Heart right ventricle (tissue), 16 donors: ENCODE measurements at regions not wholly inside any gene's neighbourhood (a gene's known extent, or its start where the extent isn't known, plus 50 kb on each side); places are given as distances from the start of the nearest gene placed in this dataset.
"Not testable (repeated sequence)": the region's sequence is repeated elsewhere in the genome, so short reads cannot be mapped to it uniquely, and the experiment has no call there.

Experiments
- ATAC-seq, 8 donors: fragments of 200-7000 bp; cut with Tn5 transposase; one replicate each; pipeline ENCODE4 v1.9.1; 2020; ENCODE audit warnings: mild to moderate bottlenecking in 8 of 8, moderate library complexity in 8 of 8, moderate number of reproducible peaks in 1 of 8
- DNase-seq, 2 donors: peaks; one replicate each; pipeline ENCODE4 v3.0.0-alpha.2; 2020
- H3K27ac ChIP-seq, 10 donors: fragments of 200-600 bp; sonication (generic) in 2 of 10; one replicate each; pipeline versions ENCODE4 v1.5.0 to v1.8.0; 2020 to 2022; ENCODE audit warnings: mild to moderate bottlenecking in 3 of 10
- H3K27me3 ChIP-seq, 7 donors: fragments of 200-600 bp; one replicate each; pipeline ENCODE4 v1.8.0; 2021 to 2022; ENCODE audit warnings: mild to moderate bottlenecking in 2 of 7
- H3K36me3 ChIP-seq, 9 donors: fragments of 200-600 bp; sonication (generic) in 1 of 9; one replicate each; pipeline versions ENCODE4 v1.5.0 to v1.8.0; 2020 to 2022; ENCODE audit warnings: mild to moderate bottlenecking in 2 of 9
- H3K4me1 ChIP-seq, 9 donors: fragments of 200-600 bp; sonication (generic) in 1 of 9; one replicate each; pipeline versions ENCODE4 v1.5.0 to v1.8.0; 2020 to 2022; ENCODE audit warnings: mild to moderate bottlenecking in 4 of 9
- H3K4me3 ChIP-seq, 10 donors: fragments of 200-600 bp; sonication (generic) in 2 of 10; one replicate each; pipeline versions ENCODE4 v1.5.0 to v1.8.0; 2020 to 2022; ENCODE audit warnings: mild to moderate bottlenecking in 7 of 10, moderate library complexity in 2 of 10
- H3K9me3 ChIP-seq, 11 donors: fragments of 200-600 bp in 10 of 11; sonication (generic) in 2 of 11; one replicate each; pipeline versions ENCODE4 v1.5.0 to v1.8.0; 2013 to 2022; ENCODE audit warnings: mild to moderate bottlenecking in 2 of 11, control low read depth in 1 of 11, moderate library complexity in 1 of 11
- CTCF ChIP-seq, 9 donors: fragments of 200-600 bp; sonication (generic) in 2 of 9; IDR thresholded peaks; one replicate each; pipeline versions ENCODE4 v1.5.0 to v1.8.0; 2021 to 2022; ENCODE audit warnings: antibody characterized with exemption in 9 of 9, mild to moderate bottlenecking in 5 of 9, moderate library complexity in 1 of 9
- WGBS, 2 donors: extraction: QIAGEN DNeasy Blood & Tissue Kit; methylation state at CpG; one replicate each; pipeline ENCODE4 v1.1.7; 2013; ENCODE audit warnings: inconsistent platforms in 1 of 2; 5-methylcytosine and 5-hydroxymethylcytosine counted together
- intact Hi-C, 10 donors: fragments of 100-400 bp; cut with DNase I; formaldehyde crosslinking; loops; one replicate each; pipeline versions ENCODE4 v1.11.1 to v1.14.2; 2022
- donor health status: Arrhythmogenic right ventricular cardiomyopathy.
- donor health status: ischemic (EF 13 %, LVEDD 7.1; RV severe dilation, severe dysfunction).
- donor health status: healthy with polysubstance abuse.
- donor health status: DM: no; HTN: yes; CAD: no.
- donor health status: DM: no; HTN: no; CAD: no.
- donor health status: ischemic (EF 25% LVEDD 6.9; RV normal size, moderate dysfunction).
- donor health status: ischemic (EF 25% LVEDD 5.7; RV mildly dilated, moderate dysfunction).
- donor health status: healthy.
- donor health status: DM: yes; HTN: yes; CAD: no.
- donor health status: Ischemic cardiomyopathy.
- donor health status: ischemic (EF 35%, LVEDD 5.7; RV mildly dilated, moderate dysfunction).
- donor health status: nonischemic (EF 11% LVEDD 7.7; RV severe dilation, severe dysfunction).
- donor health status: DM: yes; HTN: yes; CAD: no.
- donor health status: PGD.
- donor health status: ischemic (EF 29% LVEDD 5.4; RV normal size, mild dysfunction).
- donor health status: nonischemic (EF 23%, LVEDD 6.1; RV moderate dilation, normal function).

- H3K9me3 ChIP-seq, result peaks cover 0 to 4% (median 0%) of the 10 kb centered on the region in 11 donors
- H3K4me1 ChIP-seq, result no peaks in the 10 kb centered on the region
- no peak overlapping the region for H3K27ac ChIP-seq
- WGBS, 2 donors, result 58 to 60% methylated on average over 2 of the region's 2 CpGs
- intact Hi-C loops, result no loop called here
- ATAC-seq, result no peak
- no peaks in the 10 kb centered on the region for H3K36me3 ChIP-seq
- DNase-seq, result no peak
- H3K4me3 ChIP-seq, result no peak overlapping the region
- peaks cover 0 to 3% (median 0%) of the 10 kb centered on the region in 7 donors for H3K27me3 ChIP-seq
- no peak for TF ChIP-seq CTCF (IDR thresholded peaks at IDR 0.05)
Observed at GRCh38 chrX:33892670-33893069, 239.4 kb downstream of the FAM47A start.

GRCh38 chrX:33855251-33855650 is 276.9 kb downstream of the FAM47A start:
- Histone ChIP-seq H3K9me3 (no peaks in the 10 kb centered on the region), H3K27me3 (no peaks in the 10 kb centered on the region)
- no peak for ATAC-seq

GRCh38 chrX:33852146-33852545 is 280.0 kb downstream of the FAM47A start:
- ATAC-seq, H3K27me3 ChIP-seq, H3K4me3 ChIP-seq, H3K36me3 ChIP-seq, H3K27ac ChIP-seq, intact Hi-C loops, H3K9me3 ChIP-seq, DNase-seq, H3K4me1 ChIP-seq: not testable (repeated sequence)
- WGBS, 2 donors, result 91 to 100% methylated on average over 4 of the region's 4 CpGs

More at GRCh38 chrX:33855251-33855650, 276.9 kb downstream of the FAM47A start:
- intact Hi-C loops, result no loop called here
- no peak overlapping the region for H3K4me3 ChIP-seq
- H3K4me1 ChIP-seq, result no peaks in the 10 kb centered on the region
- DNase-seq, result no peak
- no peaks in the 10 kb centered on the region for H3K36me3 ChIP-seq
- no peak for TF ChIP-seq CTCF (IDR thresholded peaks at IDR 0.05)
- H3K27ac ChIP-seq, result no peak overlapping the region

GRCh38 chrX:33840176-33840575 is 291.9 kb downstream of the FAM47A start:
- no peak for TF ChIP-seq CTCF (IDR thresholded peaks at IDR 0.05)
- 31 to 52% methylated on average over 1 of the region's 1 CpG for WGBS, 2 donors

GRCh38 chrX:33831211-33831610 is 300.9 kb downstream of the FAM47A start:
- no peak overlapping the region for H3K27ac ChIP-seq
- no peak overlapping the region for H3K4me3 ChIP-seq
- no peak for TF ChIP-seq CTCF (IDR thresholded peaks at IDR 0.05)
- 33 to 39% methylated on average over 2 of the region's 2 CpGs for WGBS, 2 donors
- peaks cover 0 to 19% (median 0%) of the 10 kb centered on the region in 11 donors for H3K9me3 ChIP-seq
- DNase-seq, result no peak
- ATAC-seq, result no peak
- no peaks in the 10 kb centered on the region for H3K36me3 ChIP-seq
- H3K27me3 ChIP-seq, result no peaks in the 10 kb centered on the region
- intact Hi-C loops, result no loop called here
- no peaks in the 10 kb centered on the region for H3K4me1 ChIP-seq

More at GRCh38 chrX:33840176-33840575, 291.9 kb downstream of the FAM47A start:
- Histone ChIP-seq H3K4me3 (no peak overlapping the region), H3K36me3 (no peaks in the 10 kb centered on the region), H3K27ac (no peak overlapping the region), H3K27me3 (no peaks in the 10 kb centered on the region), H3K4me1 (no peaks in the 10 kb centered on the region), H3K9me3 (peaks cover 0 to 11% (median 0%) of the 10 kb centered on the region in 11 donors)
- DNase-seq (no peak), ATAC-seq (no peak)
- intact Hi-C loops, result no loop called here
